Type B pancreatic cell (in vitro differentiated cells): ENCODE measurements at regions not wholly inside any gene's neighbourhood (a gene's known extent, or its start where the extent isn't known, plus 50 kb on each side); places are given as distances from the start of the nearest gene placed in this dataset.
A peak's percentile ranks its signal among the peaks of the same experiment; 100 is the strongest.

ENCODE experiments used
- DNase-seq: peaks from one replicate; pipeline ENCODE4 v3.0.0; 2021; ENCODE audit warnings: mixed read lengths; ENCODE audit not compliant: unreplicated experiment; ENCODE audit errors: extremely low spot score
- H3K27ac Mint-ChIP-seq: 2 replicates; pipeline ENCODE4 v1.8.0; 2021; ENCODE audit warnings: mild to moderate bottlenecking, mixed read lengths
- H3K27me3 Mint-ChIP-seq: 2 replicates; pipeline ENCODE4 v1.8.0; 2021; ENCODE audit warnings: mixed read lengths
- H3K36me3 Mint-ChIP-seq: 2 replicates; pipeline ENCODE4 v1.8.0; 2021; ENCODE audit warnings: mixed read lengths
- H3K4me1 Mint-ChIP-seq: one replicate; pipeline ENCODE4 v1.8.0; 2021; ENCODE audit warnings: mixed read lengths; ENCODE audit not compliant: unreplicated experiment
- H3K4me3 Mint-ChIP-seq: 2 replicates; pipeline ENCODE4 v1.8.0; 2021; ENCODE audit warnings: mild to moderate bottlenecking, mixed read lengths
- H3K9me3 Mint-ChIP-seq: 2 replicates; pipeline ENCODE4 v1.8.0; 2021; ENCODE audit warnings: mixed read lengths
- TF ChIP-seq, protein P1 (sequence below): fragments of 200-600 bp; sonication (generic); conservative IDR thresholded peaks from 2 replicates; pipeline ENCODE4 v1.5.0; 2021; ENCODE audit warnings: antibody characterized with exemption, mild to moderate bottlenecking

- no peak overlapping the region for H3K27ac Mint-ChIP-seq
- peaks cover 16% of the 10 kb centered on the region for H3K27me3 Mint-ChIP-seq
- no peak overlapping the region for H3K4me3 Mint-ChIP-seq
- H3K9me3 Mint-ChIP-seq = peaks cover 9% of the 10 kb centered on the region
- H3K36me3 Mint-ChIP-seq = no peaks in the 10 kb centered on the region
- DNase-seq = no peak
- peaks cover 5% of the 10 kb centered on the region for H3K4me1 Mint-ChIP-seq
- TF ChIP-seq, protein P1, sequence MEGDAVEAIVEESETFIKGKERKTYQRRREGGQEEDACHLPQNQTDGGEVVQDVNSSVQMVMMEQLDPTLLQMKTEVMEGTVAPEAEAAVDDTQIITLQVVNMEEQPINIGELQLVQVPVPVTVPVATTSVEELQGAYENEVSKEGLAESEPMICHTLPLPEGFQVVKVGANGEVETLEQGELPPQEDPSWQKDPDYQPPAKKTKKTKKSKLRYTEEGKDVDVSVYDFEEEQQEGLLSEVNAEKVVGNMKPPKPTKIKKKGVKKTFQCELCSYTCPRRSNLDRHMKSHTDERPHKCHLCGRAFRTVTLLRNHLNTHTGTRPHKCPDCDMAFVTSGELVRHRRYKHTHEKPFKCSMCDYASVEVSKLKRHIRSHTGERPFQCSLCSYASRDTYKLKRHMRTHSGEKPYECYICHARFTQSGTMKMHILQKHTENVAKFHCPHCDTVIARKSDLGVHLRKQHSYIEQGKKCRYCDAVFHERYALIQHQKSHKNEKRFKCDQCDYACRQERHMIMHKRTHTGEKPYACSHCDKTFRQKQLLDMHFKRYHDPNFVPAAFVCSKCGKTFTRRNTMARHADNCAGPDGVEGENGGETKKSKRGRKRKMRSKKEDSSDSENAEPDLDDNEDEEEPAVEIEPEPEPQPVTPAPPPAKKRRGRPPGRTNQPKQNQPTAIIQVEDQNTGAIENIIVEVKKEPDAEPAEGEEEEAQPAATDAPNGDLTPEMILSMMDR = no peak
Measured at GRCh38 chr4:187602339-187603092, 393.1 kb upstream of the ZFP42 start.

- Mint-ChIP-seq H3K4me1 (peaks cover 10% of the 10 kb centered on the region), H3K9me3 (peaks cover 9% of the 10 kb centered on the region), H3K27ac (no peak overlapping the region), H3K4me3 (no peak overlapping the region), H3K27me3 (peaks cover 16% of the 10 kb centered on the region), H3K36me3 (no peaks in the 10 kb centered on the region)
- DNase-seq = no peak
- TF ChIP-seq, protein P1 = no peak
Measured at GRCh38 chr4:187603093-187604025, 392.2 kb upstream of the ZFP42 start.

DNA sequence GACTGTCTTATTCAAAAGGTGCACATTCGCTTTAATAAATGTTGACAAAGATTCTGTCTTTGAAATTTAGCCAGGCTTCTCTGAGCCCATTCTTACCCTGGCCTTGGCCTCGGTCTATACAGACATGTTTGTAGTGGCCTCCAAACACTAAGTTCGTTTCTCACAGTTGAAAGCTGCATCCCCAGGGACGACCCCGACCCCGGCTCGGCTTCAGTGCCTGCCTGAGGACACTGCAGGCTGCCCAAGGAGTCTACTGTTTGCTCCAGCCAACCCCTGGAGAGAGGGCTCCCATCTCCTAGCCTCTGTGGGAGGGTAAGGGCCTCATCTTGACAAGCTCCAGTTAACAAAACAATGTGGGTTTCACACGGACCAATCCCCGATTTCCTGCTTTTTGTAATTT, 390.6 kb upstream of the ZFP42 start:
- Mint-ChIP-seq H3K36me3 (no peaks in the 10 kb centered on the region), H3K27me3 (peaks cover 16% of the 10 kb centered on the region), H3K4me3 (no peak overlapping the region), H3K4me1 (peaks cover 10% of the 10 kb centered on the region), H3K27ac (no peak overlapping the region), H3K9me3 (no peaks in the 10 kb centered on the region)
- no peak for DNase-seq
- TF ChIP-seq, protein P1 = no peak

DNA sequence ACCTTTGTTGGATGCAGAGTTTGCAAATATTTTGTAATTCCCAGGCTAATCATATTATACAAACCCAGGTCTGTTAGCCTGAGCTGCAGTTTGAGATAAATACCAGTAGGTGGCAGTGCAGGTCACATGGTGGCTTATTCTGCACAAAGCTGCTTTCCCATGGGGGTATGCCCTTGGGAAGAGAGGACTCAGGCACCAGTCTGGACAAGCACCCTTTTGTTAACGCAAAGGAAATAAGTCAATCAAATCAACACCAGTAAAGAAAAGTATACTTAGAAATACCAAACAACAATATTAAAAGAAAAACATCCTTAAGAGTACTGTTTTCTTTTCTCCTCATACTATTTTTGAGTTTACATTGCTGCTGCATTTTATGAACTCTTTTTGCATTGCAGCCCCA, 389.0 kb upstream of the ZFP42 start:
- H3K27ac Mint-ChIP-seq = no peak overlapping the region
- no peak for DNase-seq
- H3K36me3 Mint-ChIP-seq = no peaks in the 10 kb centered on the region
- H3K9me3 Mint-ChIP-seq = no peaks in the 10 kb centered on the region
- no peak overlapping the region for H3K4me3 Mint-ChIP-seq
- peaks cover 16% of the 10 kb centered on the region for H3K27me3 Mint-ChIP-seq
- peaks cover 10% of the 10 kb centered on the region for H3K4me1 Mint-ChIP-seq
- TF ChIP-seq, protein P1 = peak; percentile 91

GRCh38 chr4:187608001-187608421, 387.6 kb upstream of the ZFP42 start:
- Mint-ChIP-seq H3K4me1 (peaks cover 14% of the 10 kb centered on the region), H3K4me3 (no peak overlapping the region), H3K27me3 (peaks cover 16% of the 10 kb centered on the region), H3K36me3 (no peaks in the 10 kb centered on the region), H3K27ac (no peak overlapping the region), H3K9me3 (no peaks in the 10 kb centered on the region)
- TF ChIP-seq, protein P1 = no peak
- DNase-seq = no peak
